Suprapubic skin (tissue), 3 donors: ENCODE measurements at regions not wholly inside any gene's neighbourhood (a gene's known extent, or its start where the extent isn't known, plus 50 kb on each side); places are given as distances from the start of the nearest gene placed in this dataset.

Source experiments
- CTCF ChIP-seq, 2 donors: fragments of 200-600 bp in 1 of 2; fragments of 450-650 bp in 1 of 2; sonication (generic) in 1 of 2; IDR thresholded peaks; one replicate each; pipeline ENCODE4 v1.5.1; 2016 to 2019; ENCODE audit warnings: antibody characterized with exemption in 2 of 2, mild to moderate bottlenecking in 1 of 2, moderate library complexity in 1 of 2
- POLR2A ChIP-seq, 2 donors: fragments of 450-650 bp; IDR thresholded peaks; one replicate each; pipeline ENCODE4 v1.6.1; 2017; ENCODE audit warnings: antibody characterized with exemption in 2 of 2, mild to moderate bottlenecking in 2 of 2, moderate library complexity in 2 of 2

DNA sequence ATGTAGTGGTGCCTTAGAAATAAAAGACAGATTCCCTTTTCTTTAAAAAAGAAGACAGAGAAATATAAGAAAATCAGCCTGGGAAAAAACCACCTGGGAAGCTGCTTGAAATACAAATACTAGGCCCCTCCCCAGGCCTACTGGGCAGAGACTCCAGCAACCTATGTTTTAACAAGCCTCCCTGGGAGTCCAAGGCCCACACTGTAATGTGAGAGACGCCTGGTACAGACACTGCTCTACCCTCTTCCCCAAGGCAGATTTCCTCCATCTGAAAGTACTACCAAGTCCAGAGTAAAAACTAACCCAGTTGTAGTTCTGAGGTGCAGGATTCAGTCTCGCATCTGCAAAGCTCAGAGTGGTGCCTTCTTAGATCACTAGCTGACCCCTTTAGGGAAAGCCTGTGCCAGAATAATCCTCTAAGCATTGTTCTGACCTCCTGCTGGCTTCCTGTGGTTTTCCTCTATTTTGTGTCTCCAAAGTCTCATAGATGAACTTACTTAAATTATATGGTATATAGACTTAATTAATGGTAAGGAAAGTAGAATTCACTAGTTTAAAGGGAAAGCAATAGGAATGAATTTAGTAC lies 270.2 kb upstream of the SLC35B3 start:
- no peak for TF ChIP-seq CTCF (IDR thresholded peaks at IDR 0.05)
- no peak for TF ChIP-seq POLR2A (IDR thresholded peaks at IDR 0.05)
